Stimulated activated CD4-positive, alpha-beta T cell treated with anti-CD3 and anti-CD28 coated beads, Interleukin-1b, Interleukin-23, amount 100 ng/mL, for 24 hours (primary cell): ENCODE measurements at regions not wholly inside any gene's neighbourhood (a gene's known extent, or its start where the extent isn't known, plus 50 kb on each side); places are given as distances from the start of the nearest gene placed in this dataset.

Experiments used
- DNase-seq, 4 experiments: peaks; one replicate each; pipeline ENCODE4 v3.0.0-alpha.2; 2020; ENCODE audit warnings: low read depth in 4 of 4, low spot score in 1 of 4

DNA sequence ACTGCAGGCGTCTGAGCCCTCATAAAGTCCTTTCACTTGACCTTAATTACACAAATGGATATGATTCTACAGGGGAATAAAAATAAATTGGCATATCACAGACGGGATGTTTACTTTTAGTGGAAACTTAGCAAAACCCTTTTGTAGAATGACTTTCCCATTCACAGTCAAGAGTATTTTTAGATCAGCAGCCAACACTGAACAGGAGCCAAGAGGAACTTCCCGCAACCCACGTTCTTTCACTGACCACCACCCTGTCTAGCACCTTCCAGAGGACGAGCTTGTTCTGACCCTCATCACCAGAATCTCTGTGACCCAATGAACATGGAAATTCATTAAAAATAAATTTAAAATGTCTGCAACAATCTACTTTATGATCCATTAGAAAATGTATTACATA, 119.0 kb upstream of the SNTG2 start:
- no peak for DNase-seq

DNA sequence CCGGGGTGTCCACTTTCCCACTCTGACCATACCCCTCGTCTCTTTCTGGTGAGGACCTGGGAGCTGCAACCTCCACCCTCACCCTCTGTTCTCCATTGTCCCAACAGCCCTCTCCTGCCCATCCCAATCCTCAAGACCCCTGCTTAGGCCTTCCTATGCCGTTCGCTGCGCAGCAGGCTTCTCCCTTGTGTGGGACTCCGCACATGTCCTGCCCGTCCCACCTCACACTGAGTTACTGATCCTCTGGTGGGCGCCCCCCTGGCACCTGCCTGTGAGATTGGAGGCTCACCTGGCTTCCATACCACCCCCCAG, 119.5 kb upstream of the SNTG2 start:
- DNase-seq = no peak

DNA sequence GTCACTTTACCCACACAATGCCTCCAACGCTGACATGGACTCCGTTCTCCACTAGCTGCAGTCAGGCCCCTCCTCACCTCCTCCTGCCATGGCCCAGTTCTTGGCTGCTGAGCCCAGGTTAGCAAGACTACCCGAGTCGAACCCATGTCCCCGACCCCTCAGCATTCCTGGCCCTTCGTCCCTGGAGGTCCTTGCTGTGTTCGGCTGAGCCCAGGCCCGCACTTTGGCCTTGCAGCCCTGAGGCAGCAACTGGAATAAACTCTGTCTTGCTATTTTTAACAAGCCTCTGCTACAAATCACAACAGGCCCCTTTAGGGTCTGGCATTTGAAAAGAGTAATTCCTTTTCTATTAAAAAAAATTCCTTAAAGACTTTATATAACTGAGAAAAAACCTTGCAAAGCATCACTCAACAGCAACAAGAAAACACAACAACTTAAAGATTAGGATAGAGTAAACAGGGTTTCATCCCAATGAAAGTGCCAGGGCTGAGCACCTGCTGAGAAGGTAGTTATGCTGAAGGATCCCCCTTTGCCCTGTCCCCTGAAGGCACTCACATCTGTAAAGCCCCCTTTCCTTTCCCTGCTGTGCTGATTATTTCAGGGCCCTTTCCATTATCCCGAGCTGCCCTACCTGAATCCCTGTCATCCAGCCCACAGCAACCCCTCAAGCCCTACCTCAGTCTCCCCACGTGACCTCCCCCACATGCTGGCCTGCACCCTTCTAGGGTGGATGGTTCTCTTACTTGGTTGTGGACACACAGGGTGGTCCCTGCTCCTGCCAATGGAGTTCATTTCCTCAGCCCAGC, 120.0 kb upstream of the SNTG2 start:
- no peak for DNase-seq

DNA sequence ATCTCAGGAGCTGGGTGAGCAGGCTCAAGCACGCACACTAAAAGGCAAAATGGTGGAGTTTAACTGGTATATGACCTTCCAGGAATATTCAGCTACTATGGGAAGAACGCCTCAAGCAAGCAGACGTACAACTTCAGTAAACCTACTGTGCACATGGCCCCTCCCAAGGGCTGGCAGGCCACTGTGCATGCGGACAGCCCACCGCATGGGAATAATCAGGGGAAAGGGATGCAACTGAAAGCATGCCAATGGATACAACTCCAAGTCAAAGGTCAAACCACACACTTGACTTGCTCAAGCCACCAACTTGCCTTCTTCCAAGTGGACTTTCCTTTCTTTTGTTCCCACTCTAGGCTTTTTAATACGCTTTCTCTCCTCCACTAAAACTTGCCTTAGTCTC, 121.6 kb upstream of the SNTG2 start:
- no peak for DNase-seq

DNA sequence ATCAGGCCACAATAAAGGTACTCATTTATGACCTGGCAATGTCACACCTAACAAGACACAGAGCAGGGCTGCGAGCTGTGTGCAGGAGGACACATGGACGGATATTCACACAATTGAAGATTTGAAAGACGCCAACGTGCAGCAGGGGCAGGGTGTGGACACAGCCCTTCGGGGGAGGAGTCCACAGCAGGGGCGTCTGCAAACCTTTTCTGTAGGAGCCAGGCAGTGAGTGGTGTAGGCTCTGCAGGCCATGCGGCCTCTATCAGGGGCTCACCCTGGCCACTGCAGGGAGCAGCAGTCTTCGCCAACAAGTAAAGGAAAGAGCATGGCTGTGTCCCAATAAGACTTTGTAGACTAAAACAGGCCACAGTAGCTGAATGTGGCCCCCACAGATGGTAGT, 125.7 kb upstream of the SNTG2 start:
- DNase-seq = no peak

DNA sequence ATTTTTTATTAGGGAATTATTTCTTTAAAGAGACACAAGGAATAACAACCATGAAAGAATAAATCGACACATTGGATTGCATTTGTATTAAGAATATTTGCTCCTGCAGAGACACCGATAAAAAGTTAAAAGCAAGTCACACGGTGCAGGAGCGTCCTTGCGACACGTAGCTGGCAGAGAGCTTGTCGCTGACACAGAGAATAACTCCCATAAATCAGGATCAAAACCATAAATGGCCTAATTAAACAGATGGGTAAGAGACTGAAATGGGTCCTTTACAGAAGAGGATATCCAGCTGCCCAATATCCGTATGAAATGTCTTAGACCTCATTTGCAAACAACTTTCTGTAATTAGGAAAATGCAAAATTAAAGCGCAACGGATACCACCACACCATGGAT, 126.1 kb upstream of the SNTG2 start:
- no peak for DNase-seq

DNA sequence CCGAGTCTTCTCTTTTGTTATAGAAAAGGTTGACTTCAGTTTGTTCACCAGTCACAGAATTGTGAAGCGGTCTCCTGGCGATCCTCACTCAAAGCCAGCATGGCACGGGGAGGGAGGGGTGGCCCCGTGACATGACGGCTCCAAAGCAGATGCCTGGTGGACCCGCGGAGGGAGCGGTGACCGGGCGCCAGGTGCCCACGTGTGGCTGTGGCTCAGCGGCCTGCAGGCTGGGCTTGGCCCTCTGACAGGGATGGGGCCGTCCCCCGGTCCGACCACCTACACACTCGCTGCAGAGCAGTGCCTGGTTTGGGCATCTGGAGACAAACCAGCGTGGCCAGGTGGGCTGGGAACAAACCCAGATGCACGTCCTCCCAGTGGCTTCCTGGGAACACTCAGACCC, 129.1 kb upstream of the SNTG2 start:
- DNase-seq = no peak

DNA sequence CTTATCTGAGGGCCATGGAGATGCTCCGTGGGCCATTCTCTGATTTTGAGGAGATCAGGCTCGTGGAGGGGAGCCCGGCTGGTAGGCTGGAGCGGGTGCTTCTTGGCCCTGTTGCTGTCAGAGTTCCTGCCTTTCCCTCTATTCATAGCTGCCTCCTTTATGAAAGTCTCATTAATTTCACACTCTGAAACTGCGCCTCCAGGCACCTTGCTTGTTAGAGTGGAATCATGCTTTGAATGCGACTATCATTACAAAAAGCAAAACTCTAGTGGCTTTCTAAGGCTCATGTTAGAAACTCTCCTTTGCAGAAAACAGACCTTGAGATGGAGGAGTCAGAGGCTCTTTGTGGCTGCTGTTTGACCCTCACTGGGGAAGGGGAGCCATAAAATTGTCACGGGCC, 131.0 kb upstream of the SNTG2 start:
- DNase-seq = no peak

DNA sequence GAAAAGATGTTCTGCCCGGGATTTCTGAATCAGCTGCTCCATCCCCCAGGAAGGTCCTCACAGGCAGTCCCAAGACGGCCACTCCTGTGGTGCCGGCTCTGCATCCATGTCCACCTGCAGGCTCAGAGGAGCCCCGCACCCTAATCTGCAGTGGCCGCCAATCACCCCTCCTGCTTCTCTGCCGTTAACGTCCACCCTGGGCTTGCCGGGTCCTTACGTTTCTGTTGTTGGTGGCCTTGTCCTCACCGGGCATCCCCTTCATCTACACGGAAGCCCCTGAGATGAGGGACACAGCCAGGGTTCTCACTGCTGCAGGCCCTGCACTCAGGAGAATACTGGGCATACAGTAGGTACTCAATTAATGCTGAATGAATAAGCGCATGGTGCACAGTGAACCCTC, 131.5 kb upstream of the SNTG2 start:
- DNase-seq = no peak

DNA sequence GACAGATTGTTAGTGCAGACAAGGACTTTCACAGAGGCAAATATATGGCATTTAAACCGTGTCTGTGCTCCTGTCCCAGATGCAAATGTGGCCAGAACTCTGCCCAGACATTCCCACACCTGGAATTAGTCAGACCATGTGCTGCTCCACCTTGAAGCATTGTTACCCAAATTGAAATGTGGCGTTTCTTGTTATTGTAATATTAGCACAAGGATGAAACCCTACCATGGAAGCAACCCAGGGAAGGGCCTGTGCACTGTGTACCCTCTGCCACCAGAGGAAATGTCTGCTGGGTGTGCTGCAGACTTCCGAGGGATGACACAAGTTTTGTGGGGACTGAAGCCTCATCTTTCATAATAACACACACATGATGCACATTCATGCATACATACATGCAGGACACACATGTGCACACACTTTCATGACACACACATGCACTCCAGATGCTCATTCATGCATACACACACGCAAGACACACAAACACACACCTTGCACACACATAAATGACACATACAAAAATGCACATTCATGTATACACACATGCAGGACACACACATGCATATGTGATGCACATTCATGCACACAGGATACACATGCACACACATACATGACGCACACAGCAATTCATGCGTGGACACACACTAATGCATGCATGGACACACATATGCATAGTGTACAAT, 133.2 kb upstream of the SNTG2 start:
- DNase-seq = no peak

DNA sequence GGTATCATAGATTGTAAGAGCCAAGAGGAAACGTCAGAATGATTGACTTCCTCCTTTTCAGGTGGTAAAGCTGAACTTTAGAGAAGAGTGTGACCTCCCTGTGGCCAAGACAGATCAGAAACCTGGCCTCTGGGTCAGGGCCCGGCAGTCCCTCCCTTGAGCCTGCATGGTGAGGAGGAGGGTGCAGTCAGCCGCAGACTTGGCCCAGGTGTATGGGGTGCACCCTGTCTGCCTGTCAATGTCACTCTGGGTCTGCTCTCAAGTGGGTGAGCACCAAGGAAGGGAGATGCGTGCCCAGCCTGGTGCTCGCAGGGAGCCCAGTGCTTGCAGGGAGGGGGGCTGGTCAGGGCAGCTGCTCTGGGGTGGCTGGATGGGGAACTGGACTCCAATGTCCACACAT, 134.4 kb upstream of the SNTG2 start:
- DNase-seq = no peak

DNA sequence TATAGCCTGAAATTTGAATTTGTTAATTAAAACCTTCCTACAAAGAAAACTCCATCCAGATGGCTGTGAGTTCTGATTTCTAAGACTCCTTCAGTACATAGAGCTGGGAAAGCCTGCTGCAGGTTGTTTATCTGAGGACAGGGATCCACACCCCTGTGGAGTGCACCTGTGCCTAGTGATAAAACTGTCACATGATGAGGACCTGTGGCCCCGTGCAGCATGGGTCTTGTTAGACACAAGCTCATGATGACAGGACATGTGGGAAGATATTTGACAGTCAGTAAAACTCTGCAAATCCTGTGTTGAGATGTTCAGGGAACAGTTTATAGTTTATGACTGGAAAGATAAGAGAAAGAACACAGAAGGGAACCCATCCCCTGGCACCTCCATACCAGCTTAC, 133.2 kb upstream of the TMEM18 start:
- DNase-seq = no peak

DNA sequence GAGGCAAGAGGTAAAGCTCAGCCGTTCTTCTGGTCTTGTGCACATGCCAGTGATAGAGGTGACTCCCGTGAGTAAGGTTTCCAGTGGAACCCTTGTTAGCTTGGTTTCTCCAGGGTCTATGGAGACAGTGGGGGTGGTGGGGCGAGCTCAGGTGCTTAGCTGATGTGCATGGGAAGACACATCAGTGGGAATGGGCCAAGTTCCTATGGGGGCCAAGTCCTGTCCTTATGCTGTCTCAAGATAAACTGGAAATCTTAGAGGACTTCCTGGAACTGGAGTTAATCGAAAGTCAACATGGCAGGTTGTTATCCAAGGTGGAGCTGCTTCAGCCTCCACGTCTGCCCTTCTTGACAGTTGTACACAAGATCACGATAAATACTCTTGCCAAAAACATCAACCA, 130.1 kb upstream of the TMEM18 start:
- DNase-seq = no peak

DNA sequence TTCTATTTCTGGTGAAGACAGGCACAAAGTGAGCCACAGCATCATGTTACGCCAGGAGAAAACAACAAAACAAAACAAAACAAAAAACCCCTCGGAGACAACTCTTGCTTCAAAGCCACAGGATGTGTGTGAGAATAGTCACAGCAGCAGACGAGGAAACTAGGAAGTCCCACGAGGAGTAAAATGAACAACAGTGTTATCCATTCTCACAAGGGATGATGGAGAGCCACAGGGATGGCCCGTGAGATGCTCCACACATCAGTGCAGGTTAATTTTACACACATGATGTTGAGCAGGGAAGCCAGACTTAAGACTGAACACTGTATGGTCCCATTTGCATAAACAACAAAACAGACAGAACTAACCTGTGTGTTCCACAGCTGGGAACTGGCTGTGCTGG, 128.5 kb upstream of the TMEM18 start:
- DNase-seq = no peak

DNA sequence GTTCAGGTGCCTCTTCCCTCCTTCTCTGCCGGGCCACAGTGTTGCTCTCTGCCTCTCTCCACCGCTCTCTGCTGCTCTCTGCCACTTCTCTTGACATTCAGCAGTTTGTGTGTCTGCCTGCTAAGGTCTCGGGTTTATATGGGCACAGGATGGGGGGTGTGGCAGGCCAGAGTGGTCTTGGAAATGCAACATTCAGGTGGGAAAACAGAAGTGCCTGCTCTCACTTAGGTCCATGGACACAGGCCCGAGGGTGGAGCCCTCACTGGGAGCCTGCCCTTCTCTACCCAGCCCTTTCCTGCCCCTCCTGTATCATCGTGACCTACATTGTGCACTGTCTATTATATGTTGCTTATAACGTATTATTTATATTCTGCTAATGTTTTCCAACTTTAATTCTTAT, 120.8 kb upstream of the TMEM18 start:
- no peak for DNase-seq

DNA sequence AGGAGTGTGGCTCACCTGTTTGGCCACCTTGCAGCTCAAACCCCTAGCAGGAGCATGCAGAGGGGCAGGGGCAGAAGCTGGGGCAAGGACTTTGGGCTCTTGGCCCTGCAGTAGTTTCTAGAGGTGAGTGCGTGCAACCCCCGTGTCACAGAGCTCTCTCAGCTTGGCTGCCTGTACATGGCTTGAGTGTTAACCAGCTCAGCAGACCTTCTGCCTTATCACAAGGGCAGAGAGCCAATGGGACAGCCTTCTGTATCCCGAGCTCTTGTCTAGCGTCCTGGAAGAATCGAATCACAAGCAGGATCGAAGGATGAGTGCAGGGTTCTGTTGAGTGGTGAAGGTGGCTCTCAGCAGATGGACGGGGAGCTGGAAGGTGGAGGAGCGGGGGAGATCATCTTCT, 120.3 kb upstream of the TMEM18 start:
- no peak for DNase-seq

DNA sequence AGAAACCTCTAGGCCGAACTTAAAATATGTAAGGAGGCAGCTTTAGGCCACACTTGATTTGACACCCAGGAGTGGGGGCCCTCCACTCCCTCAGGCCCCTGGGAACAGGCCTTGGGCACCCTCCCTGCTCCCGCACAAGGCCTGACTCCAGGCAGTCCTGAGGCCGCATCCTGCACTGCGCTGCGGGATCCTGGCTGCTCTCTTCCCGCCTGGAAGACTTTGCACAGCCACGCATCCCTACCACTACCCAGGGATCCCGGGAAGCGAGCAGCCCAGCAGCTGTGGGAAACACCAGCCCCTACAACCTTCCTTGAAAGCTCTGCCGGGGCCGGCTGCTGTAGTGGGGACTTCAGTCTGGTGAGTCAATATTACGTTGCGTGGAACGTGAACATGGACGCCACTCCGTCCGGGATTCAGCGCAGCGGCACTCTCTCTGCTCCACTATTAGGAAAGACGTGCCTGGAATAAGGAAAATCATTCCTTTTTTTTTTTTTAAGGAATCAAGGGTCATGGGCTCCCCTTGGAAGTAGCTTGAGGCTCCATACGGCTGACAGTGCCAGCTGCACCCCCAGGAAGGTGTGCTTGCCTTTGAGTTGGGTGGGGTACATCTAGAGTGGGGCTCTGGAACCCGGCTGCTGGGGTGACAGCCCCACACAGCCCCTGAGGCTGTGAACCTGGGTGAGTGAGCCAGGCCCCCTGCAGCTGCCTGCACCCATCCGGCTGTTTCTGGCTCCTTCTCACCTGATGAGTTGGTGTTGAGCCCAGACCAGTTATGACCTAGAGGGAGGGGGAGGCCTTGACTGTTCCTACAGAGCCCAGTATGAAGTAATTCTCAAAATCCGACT, 119.2 kb upstream of the TMEM18 start:
- DNase-seq = no peak

DNA sequence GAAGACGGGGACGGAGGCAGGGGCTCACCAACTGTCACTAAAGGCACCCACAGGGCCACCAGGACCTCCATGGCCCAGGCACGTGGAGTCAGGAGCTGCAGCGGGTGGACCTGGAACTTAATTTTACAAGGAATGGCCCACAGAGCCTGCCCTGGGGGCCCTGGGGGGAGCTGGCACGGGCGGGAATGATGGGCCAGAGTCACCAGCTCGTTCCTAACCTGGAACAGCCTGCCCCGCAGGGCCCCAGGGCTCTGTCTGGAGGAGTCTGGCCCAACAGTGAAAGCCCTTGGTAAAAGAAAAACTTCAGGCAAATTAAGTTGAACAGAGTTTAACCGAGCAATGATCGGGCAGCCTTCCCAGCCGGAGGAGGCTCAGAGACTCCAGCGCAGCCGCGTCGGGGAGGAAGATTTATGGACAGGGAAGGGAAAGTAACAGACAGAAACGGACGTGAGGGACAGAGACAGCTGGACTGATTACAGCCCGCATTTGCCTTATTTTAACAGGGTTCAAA, 118.4 kb upstream of the TMEM18 start:
- no peak for DNase-seq

DNA sequence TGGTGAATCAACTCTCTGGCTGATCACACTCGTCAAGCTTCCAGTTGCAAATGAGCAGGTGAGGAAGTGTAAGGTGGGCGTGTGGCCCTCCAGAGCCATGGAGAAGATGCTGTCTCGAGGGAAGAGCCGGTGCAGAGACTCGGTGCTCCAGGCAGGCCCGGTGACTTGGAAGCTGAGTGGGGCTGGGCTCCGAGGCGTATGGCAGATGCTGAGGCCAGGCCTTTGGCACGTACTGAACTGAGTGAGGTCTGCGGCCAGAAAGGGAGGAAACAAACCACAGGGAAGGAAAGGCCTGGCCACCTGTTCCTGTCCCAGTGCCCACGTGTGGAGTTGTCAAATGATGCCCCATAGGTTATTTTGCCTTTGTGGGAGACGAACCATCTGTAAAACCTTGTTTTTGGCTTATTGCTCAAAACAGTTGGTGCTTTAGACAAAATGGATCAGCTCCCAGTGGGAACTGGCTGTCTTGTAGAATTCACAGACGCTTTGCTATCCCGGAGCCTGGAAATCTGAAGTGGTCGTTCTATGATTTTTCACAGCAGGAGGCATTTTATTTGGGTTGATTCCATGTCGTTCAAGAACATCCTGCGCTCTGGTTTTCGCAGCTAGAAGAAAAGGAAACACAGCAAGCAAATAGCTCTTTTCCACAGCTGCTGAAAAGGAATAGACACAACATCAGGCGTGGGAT, 117.5 kb upstream of the TMEM18 start:
- DNase-seq = no peak

DNA sequence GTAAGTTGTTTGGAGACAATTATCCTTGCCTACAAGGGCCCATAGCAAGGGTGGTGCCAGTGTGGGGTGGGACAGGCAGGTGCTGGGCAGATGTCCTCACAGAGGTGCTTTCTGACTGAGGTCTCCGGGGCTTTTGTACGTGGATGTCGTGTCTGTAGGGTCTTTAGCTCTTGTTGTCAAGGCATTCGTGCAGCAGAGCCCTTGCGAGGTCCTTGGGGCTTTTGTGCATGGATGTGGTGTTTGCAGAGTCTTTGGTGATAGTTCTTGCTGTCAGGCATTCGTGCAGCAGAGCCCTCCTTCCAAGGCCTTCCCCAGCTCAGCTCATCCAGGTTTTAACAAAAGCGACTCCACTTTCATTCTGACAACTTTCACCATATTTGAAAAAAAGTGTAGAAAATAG, 116.0 kb upstream of the TMEM18 start:
- DNase-seq = no peak

DNA sequence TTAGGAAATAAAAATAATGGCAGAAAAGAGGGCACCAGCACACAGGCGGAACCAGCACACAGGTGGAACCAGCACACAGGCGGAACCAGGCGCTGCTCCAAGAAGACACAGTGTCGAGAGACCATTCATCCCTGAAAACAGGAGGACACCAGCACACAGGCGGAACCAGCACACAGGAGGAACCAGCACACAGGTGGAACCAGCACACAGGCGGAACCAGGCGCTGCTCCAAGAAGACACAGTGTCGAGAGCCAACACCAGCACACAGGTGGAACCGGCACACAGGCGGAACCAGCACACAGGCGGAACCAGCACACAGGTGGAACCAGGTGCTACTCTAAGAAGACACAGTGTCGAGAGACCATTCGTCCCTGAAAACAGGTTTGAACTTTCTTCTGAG, 115.5 kb upstream of the TMEM18 start:
- DNase-seq = no peak
